ENCODE measurements at regions not wholly inside any gene's neighbourhood (a gene's known extent, or its start where the extent isn't known, plus 50 kb on each side); places are given as distances from the start of the nearest gene placed in this dataset.

- SMC1A ChIA-PET (ENCODE audit: uncharacterized antibody, unreplicated experiment), result no interaction called here
- CTCF ChIA-PET, result interaction anchor here (0.8 kb wide), 1 partner anchor 13 kb away, joined by 3 read pairs; no protein-coding TSS in a partner anchor
- TF ChIP-seq BACH1 (IDR thresholded peaks at IDR 0.05; ENCODE audit: borderline replicate concordance) (no peak), SPI1 (IDR thresholded peaks at IDR 0.05; ENCODE audit: borderline replicate concordance, insufficient read depth, low read depth, low read length) (no peak), TARDBP (IDR thresholded peaks at IDR 0.05; ENCODE audit: borderline replicate concordance) (no peak), DPF2 (IDR thresholded peaks at IDR 0.05) (no peak), MLLT1 (IDR thresholded peaks at IDR 0.05) (no peak), NFIC (IDR thresholded peaks at IDR 0.05; ENCODE audit: low read depth, low read length) (no peak), CTCF (IDR thresholded peaks at IDR 0.05 in 2 of 3, conservative IDR thresholded peaks at IDR 0.05 in 1 of 3; ENCODE audit: control insufficient read depth in 2 of 3, extremely low read depth in 1 of 3, insufficient read depth in 1 of 3, low read depth in 3 of 3, low read length in 3 of 3) (no peak), YBX1 (IDR thresholded peaks at IDR 0.05) (no peak), POLR2AphosphoS5 (IDR thresholded peaks at IDR 0.05; ENCODE audit: low read length) (no peak), SMARCA5 (IDR thresholded peaks at IDR 0.05) (no peak), MYB (IDR thresholded peaks at IDR 0.05; ENCODE audit: borderline replicate concordance, low read depth, low read length) (no peak), PAX8 (IDR thresholded peaks at IDR 0.05) (no peak)
- FAIRE-seq (no peak), DNase-seq (ENCODE audit: low read depth, low spot score) (no peak), ATAC-seq (no peak)
- POLR2A ChIA-PET, result no interaction called here
- no peaks in the 10 kb centered on the region for H3K36me3 ChIP-seq (ENCODE audit: control insufficient read depth in 2 of 2, insufficient read depth in 2 of 2, low read length in 1 of 2)
- H2AFZ ChIP-seq (ENCODE audit: control insufficient read depth, low read depth, low read length), result no peak overlapping the region
- intact Hi-C loops (cut with micrococcal nuclease; ENCODE audit: unreplicated experiment), result no loop called here
- in situ Hi-C loops (cut with MboI), result no loop called here
- H3K27me3 ChIP-seq (replicated peaks in 1 of 2; ENCODE audit: control insufficient read depth in 2 of 2, insufficient read depth in 2 of 2, low read length in 1 of 2), result no peaks in the 10 kb centered on the region
- no peaks in the 10 kb centered on the region for H4K20me1 ChIP-seq (ENCODE audit: control insufficient read depth, insufficient read depth)
- no peaks in the 10 kb centered on the region for H3K4me1 ChIP-seq (ENCODE audit: control insufficient read depth, insufficient read depth, low read length)
- RAD21 ChIA-PET (ENCODE audit: unreplicated experiment), result no interaction called here
- H3K27ac ChIP-seq (ENCODE audit: control insufficient read depth, insufficient read depth), result no peak overlapping the region
- BruUV-seq (replicated peaks), result no TSS peak
- no peak overlapping the region for H3K9ac ChIP-seq (ENCODE audit: control insufficient read depth, insufficient read depth, low read length)
- H3K79me2 ChIP-seq (ENCODE audit: control insufficient read depth, insufficient read depth, low read length), result no peaks in the 10 kb centered on the region
- no peak overlapping the region for H3K4me2 ChIP-seq (ENCODE audit: control insufficient read depth, insufficient read depth)
- peaks cover 11% of the 10 kb centered on the region for H3K9me3 ChIP-seq (replicated peaks; ENCODE audit: control insufficient read depth, insufficient read depth, low read length)
- H3K4me3 ChIP-seq, result no peak overlapping the region
Observed at GRCh38 chr13:40302351-40302750, 364.1 kb downstream of the FOXO1 start.
